ENCODE measurements at regions not wholly inside any gene's neighbourhood (a gene's known extent, or its start where the extent isn't known, plus 50 kb on each side); places are given as distances from the start of the nearest gene placed in this dataset.

DNA sequence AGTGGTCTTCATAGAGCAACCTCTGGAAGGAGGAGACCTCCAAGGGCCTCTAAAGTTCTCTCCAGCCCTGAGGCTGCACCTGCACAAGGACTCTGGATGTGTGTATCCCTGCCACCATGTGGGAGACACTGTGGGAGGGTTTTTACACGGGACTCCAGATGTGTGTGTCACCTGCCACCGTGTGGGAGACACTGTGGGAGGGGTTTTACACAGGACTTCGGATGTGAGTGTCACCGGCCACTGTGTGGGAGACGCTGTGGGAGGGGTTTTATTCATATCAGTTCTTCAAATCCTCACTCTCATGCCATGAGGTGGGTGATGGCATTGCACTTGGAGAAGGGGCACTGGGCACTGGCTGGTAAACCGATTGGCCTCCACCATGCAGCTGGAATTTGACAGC is 90.2 kb upstream of the SSTR4 start:
- Histone ChIP-seq H3K9me3 (replicated peaks; ENCODE audit: control insufficient read depth, insufficient read depth, low read length) (no peaks in the 10 kb centered on the region), H3K9ac (ENCODE audit: control insufficient read depth, insufficient read depth, low read length) (no peak overlapping the region), H3K36me3 (ENCODE audit: control insufficient read depth in 2 of 2, insufficient read depth in 2 of 2, low read length in 1 of 2) (no peaks in the 10 kb centered on the region), H3K4me2 (ENCODE audit: control insufficient read depth, insufficient read depth) (no peak overlapping the region), H4K20me1 (ENCODE audit: control insufficient read depth, insufficient read depth) (no peaks in the 10 kb centered on the region), H3K27ac (ENCODE audit: control insufficient read depth, insufficient read depth) (no peak overlapping the region), H3K27me3 (replicated peaks in 1 of 2; ENCODE audit: control insufficient read depth in 2 of 2, insufficient read depth in 2 of 2, low read length in 1 of 2) (peaks cover 0 to 2% of the 10 kb centered on the region in 2 experiments; a peak in 2 of 4 replicates), H3K79me2 (ENCODE audit: control insufficient read depth, insufficient read depth, low read length) (no peaks in the 10 kb centered on the region), H2AFZ (ENCODE audit: control insufficient read depth, low read depth, low read length) (no peak overlapping the region), H3K4me1 (ENCODE audit: control insufficient read depth, insufficient read depth, low read length) (no peaks in the 10 kb centered on the region), H3K4me3 (no peak overlapping the region)
- POLR2A ChIA-PET: no interaction called here
- TF ChIP-seq CEBPB (IDR thresholded peaks at IDR 0.05; ENCODE audit: borderline replicate concordance in 1 of 2, low read depth in 2 of 2, low read length in 2 of 2) (no peak), ZNF384 (IDR thresholded peaks at IDR 0.05; ENCODE audit: borderline replicate concordance, low read depth, low read length) (no peak), BRCA1 (IDR thresholded peaks at IDR 0.05; ENCODE audit: low read depth, low read length) (no peak), STAT1 (conservative IDR thresholded peaks at IDR 0.05) (no peak), RCOR1 (conservative IDR thresholded peaks at IDR 0.05; ENCODE audit: low read depth, low read length) (no peak), POLR2A (IDR thresholded peaks at IDR 0.05; ENCODE audit: low read depth, low read length) (no peak), SMARCA5 (IDR thresholded peaks at IDR 0.05) (no peak), FOXM1 (IDR thresholded peaks at IDR 0.05; ENCODE audit: low read depth, low read length) (no peak), MEF2B (IDR thresholded peaks at IDR 0.05; ENCODE audit: partially characterized antibody, poor library complexity, severe bottlenecking) (no peak), CBX5 (IDR thresholded peaks at IDR 0.05; ENCODE audit: low read depth) (no peak), SPI1 (IDR thresholded peaks at IDR 0.05; ENCODE audit: borderline replicate concordance, insufficient read depth, low read depth, low read length) (no peak)
- TF ChIP-seq, protein P1, sequence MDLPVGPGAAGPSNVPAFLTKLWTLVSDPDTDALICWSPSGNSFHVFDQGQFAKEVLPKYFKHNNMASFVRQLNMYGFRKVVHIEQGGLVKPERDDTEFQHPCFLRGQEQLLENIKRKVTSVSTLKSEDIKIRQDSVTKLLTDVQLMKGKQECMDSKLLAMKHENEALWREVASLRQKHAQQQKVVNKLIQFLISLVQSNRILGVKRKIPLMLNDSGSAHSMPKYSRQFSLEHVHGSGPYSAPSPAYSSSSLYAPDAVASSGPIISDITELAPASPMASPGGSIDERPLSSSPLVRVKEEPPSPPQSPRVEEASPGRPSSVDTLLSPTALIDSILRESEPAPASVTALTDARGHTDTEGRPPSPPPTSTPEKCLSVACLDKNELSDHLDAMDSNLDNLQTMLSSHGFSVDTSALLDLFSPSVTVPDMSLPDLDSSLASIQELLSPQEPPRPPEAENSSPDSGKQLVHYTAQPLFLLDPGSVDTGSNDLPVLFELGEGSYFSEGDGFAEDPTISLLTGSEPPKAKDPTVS (IDR thresholded peaks at IDR 0.05; ENCODE audit: low read depth, low read length): no peak
- TF ChIP-seq, protein P2, sequence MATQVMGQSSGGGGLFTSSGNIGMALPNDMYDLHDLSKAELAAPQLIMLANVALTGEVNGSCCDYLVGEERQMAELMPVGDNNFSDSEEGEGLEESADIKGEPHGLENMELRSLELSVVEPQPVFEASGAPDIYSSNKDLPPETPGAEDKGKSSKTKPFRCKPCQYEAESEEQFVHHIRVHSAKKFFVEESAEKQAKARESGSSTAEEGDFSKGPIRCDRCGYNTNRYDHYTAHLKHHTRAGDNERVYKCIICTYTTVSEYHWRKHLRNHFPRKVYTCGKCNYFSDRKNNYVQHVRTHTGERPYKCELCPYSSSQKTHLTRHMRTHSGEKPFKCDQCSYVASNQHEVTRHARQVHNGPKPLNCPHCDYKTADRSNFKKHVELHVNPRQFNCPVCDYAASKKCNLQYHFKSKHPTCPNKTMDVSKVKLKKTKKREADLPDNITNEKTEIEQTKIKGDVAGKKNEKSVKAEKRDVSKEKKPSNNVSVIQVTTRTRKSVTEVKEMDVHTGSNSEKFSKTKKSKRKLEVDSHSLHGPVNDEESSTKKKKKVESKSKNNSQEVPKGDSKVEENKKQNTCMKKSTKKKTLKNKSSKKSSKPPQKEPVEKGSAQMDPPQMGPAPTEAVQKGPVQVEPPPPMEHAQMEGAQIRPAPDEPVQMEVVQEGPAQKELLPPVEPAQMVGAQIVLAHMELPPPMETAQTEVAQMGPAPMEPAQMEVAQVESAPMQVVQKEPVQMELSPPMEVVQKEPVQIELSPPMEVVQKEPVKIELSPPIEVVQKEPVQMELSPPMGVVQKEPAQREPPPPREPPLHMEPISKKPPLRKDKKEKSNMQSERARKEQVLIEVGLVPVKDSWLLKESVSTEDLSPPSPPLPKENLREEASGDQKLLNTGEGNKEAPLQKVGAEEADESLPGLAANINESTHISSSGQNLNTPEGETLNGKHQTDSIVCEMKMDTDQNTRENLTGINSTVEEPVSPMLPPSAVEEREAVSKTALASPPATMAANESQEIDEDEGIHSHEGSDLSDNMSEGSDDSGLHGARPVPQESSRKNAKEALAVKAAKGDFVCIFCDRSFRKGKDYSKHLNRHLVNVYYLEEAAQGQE (IDR thresholded peaks at IDR 0.05; ENCODE audit: low read depth, low read length): no peak
- TF ChIP-seq, protein P3, sequence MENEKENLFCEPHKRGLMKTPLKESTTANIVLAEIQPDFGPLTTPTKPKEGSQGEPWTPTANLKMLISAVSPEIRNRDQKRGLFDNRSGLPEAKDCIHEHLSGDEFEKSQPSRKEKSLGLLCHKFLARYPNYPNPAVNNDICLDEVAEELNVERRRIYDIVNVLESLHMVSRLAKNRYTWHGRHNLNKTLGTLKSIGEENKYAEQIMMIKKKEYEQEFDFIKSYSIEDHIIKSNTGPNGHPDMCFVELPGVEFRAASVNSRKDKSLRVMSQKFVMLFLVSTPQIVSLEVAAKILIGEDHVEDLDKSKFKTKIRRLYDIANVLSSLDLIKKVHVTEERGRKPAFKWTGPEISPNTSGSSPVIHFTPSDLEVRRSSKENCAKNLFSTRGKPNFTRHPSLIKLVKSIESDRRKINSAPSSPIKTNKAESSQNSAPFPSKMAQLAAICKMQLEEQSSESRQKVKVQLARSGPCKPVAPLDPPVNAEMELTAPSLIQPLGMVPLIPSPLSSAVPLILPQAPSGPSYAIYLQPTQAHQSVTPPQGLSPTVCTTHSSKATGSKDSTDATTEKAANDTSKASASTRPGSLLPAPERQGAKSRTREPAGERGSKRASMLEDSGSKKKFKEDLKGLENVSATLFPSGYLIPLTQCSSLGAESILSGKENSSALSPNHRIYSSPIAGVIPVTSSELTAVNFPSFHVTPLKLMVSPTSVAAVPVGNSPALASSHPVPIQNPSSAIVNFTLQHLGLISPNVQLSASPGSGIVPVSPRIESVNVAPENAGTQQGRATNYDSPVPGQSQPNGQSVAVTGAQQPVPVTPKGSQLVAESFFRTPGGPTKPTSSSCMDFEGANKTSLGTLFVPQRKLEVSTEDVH (IDR thresholded peaks at IDR 0.05; ENCODE audit: low read depth, partially characterized antibody): no peak
- intact Hi-C loops (cut with micrococcal nuclease; ENCODE audit: unreplicated experiment) (no loop called here), in situ Hi-C loops (cut with MboI) (no loop called here)
- SMC1A ChIA-PET (ENCODE audit: uncharacterized antibody, unreplicated experiment): interaction anchor here (1.3 kb wide), 1 partner anchor 290 kb away, joined by 4 read pairs; no protein-coding TSS in a partner anchor
- no peak for DNase-seq (ENCODE audit: low read depth, low spot score)
- CTCF ChIA-PET: no interaction called here
- FAIRE-seq: no peak
- RAD21 ChIA-PET (ENCODE audit: unreplicated experiment): interaction anchor here (1.2 kb wide), 1 partner anchor 16 kb away, joined by 3 read pairs; no protein-coding TSS in a partner anchor
- BruUV-seq (replicated peaks): no TSS peak
- no peak for ATAC-seq
- 2% methylated on average over 6 of the region's 6 CpGs for WGBS (ENCODE audit: insufficient coverage, insufficient replicate concordance, low lambda C conversion rate, missing lambda C conversion rate)

All from GM12878 (cell line).